Neural cell (in vitro differentiated cells): ENCODE measurements at regions not wholly inside any gene's neighbourhood (a gene's known extent, or its start where the extent isn't known, plus 50 kb on each side); places are given as distances from the start of the nearest gene placed in this dataset.

ENCODE experiments used
- CTCF ChIP-seq: fragments of 450-650 bp; IDR thresholded peaks from 2 replicates; pipeline ENCODE4 v1.5.1; 2014; ENCODE audit warnings: antibody characterized with exemption, mild to moderate bottlenecking, moderate library complexity; ENCODE audit not compliant: poor library complexity, severe bottlenecking
- EZH2 ChIP-seq: fragments of 200-600, 300-800 bp; shearing (Covaris generic), sonication (generic); IDR thresholded peaks from 2 replicates; pipeline ENCODE4 v1.6.1; 2014; ENCODE audit warnings: antibody characterized with exemption, low read length, borderline replicate concordance, mild to moderate bottlenecking; ENCODE audit not compliant: insufficient read depth, poor library complexity, severe bottlenecking

GRCh38 chr18:72458271-72458670 lies 85.9 kb downstream of the CBLN2 start:
- TF ChIP-seq CTCF (no peak), EZH2 (no peak)
